C4-2B (cell line): ENCODE measurements at regions not wholly inside any gene's neighbourhood (a gene's known extent, or its start where the extent isn't known, plus 50 kb on each side); places are given as distances from the start of the nearest gene placed in this dataset.
A peak's percentile ranks its signal among the peaks of the same experiment; 100 is the strongest.

ENCODE experiments used
- H3K27ac ChIP-seq: fragments of 450-650 bp; 2 replicates; pipeline ENCODE4 v1.5.1; 2017
- CTCF ChIP-seq: fragments of 450-650 bp; conservative IDR thresholded peaks from 2 replicates; pipeline ENCODE4 v1.5.1; 2017; ENCODE audit warnings: mild to moderate bottlenecking
- ZFX ChIP-seq: fragments of 450-650 bp; IDR thresholded peaks from 2 replicates; pipeline ENCODE4 v1.6.1; 2017

DNA sequence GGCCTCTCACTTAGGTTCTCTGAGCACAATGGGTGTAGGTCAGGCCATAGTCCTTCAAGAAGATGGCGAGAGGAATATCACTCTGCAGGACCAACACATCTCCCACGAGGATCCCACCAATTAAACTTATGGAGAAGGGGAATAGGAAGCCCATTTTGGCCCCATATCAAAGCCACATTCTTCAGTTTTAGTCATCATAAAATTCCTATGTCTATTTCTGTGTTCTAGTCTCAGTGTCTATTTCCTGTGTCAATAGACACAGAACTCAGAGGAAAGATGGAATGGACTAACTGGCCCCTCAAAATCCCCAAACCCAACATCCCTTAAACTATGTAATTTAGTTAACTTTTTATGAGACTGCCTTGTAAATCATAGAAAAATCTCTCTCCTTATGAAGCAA lies 216.8 kb downstream of the HACE1 start:
- H3K27ac ChIP-seq = no peak overlapping the region
- TF ChIP-seq ZFX = no peak
- TF ChIP-seq CTCF = no peak

DNA sequence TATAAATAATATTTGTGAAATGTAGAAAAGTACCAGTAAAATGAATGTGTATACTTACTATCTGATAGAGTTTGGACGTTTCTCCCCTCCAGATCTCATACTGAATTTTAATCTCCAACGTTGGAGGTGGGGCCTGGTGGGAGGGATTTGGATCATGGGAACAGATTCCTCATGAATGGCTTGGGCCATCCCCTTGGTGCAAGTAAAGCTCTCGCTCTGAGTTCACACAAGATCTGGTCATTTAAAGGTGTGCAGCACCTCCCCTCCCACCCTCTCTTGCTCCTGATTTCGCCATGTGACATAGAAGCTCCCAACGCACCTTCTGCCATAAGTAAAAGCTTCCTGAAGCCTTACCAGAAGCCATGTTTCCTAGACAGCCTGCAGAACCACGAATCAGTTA lies 219.0 kb downstream of the HACE1 start:
- H3K27ac ChIP-seq = no peak overlapping the region
- TF ChIP-seq CTCF (no peak), ZFX (no peak)

- H3K27ac ChIP-seq = no peak overlapping the region
- TF ChIP-seq ZFX (no peak), CTCF (no peak)
These were observed 219.5 kb downstream of the HACE1 start for GRCh38 chr6:104640150-104640700.

DNA sequence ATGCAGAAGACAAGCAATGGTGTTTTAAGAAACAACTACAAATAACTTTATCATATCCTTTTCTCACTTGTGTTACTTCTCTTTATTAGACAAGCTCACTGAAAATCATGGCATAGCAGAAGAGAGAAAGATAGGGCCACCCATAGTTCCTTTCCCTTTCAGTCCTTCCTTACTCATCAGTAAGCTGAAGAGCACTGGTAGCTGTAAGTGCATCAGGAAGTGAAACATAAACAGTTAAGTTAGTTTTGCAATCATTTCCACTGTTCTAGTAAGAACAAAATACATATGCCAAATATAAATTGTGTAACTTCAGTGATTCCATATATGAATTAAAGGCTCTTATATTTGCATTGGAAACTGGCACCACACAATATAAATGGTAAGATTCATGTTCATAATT lies 220.1 kb downstream of the HACE1 start:
- H3K27ac ChIP-seq = no peak overlapping the region
- TF ChIP-seq CTCF (no peak), ZFX (no peak)

GRCh38 chr6:104638841-104639290 lies 220.9 kb downstream of the HACE1 start:
- H3K27ac ChIP-seq = peak overlapping the region; percentile 53; the same call in 1 of the 2 replicates
- TF ChIP-seq CTCF = no peak
- no peak for TF ChIP-seq ZFX

DNA sequence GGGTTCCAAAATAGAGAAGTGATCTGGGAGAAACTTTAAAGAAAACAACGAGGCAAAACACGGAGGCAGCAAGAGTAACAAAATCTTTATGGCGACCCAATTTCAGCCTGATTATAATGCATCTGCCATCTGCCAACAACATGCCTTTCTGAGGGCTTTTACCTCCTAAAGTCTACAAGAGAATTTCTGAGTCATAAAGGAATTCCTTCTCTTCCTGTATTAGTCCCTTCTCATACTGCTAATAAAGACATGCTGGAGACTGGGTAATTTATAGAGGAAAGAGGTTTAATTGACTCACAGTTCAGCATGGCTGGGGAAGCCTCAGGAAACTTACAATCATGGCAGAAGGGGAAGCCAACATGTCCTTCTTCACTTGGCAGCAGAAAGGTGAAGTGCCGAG lies 226.6 kb downstream of the HACE1 start:
- TF ChIP-seq CTCF = no peak
- TF ChIP-seq ZFX = no peak

GRCh38 chr6:104632588-104632987 lies 227.1 kb downstream of the HACE1 start:
- TF ChIP-seq CTCF (no peak), ZFX (no peak)
- H3K27ac ChIP-seq = no peak overlapping the region

More for the DNA sequence above, 226.6 kb downstream of the HACE1 start:
- H3K27ac ChIP-seq = no peak overlapping the region
